Gastroesophageal sphincter (tissue), 4 donors: ENCODE measurements at regions not wholly inside any gene's neighbourhood (a gene's known extent, or its start where the extent isn't known, plus 50 kb on each side); places are given as distances from the start of the nearest gene placed in this dataset.
"Not testable (repeated sequence)": the region's sequence is repeated elsewhere in the genome, so short reads cannot be mapped to it uniquely, and the experiment has no call there.

ENCODE experiments used
- ATAC-seq: fragments of 150-250 bp; one replicate; pipeline ENCODE4 v1.9.1; 2016; ENCODE audit warnings: mild to moderate bottlenecking, moderate library complexity
- H3K27ac ChIP-seq, 4 donors: fragments of 200-600 bp; sonication (generic) in 3 of 4; 1 replicate in 3 of 4; 2 replicates in 1 of 4; pipeline ENCODE4 v1.5.1; 2016 to 2019
- H3K27me3 ChIP-seq: fragments of 200-600 bp; sonication (generic); one replicate; pipeline ENCODE4 v1.5.1; 2019
- H3K36me3 ChIP-seq, 2 donors: fragments of 200-600 bp; sonication (generic); one replicate each; pipeline ENCODE4 v1.5.1; 2019; ENCODE audit warnings: control low read depth in 1 of 2
- H3K4me1 ChIP-seq, 3 donors: fragments of 200-600 bp; sonication (generic); 1 replicate in 2 of 3; 2 replicates in 1 of 3; pipeline ENCODE4 v1.5.1; 2016 to 2019; ENCODE audit warnings: control low read depth in 2 of 3
- H3K4me3 ChIP-seq, 2 donors: fragments of 200-600 bp; sonication (generic); one replicate each; pipeline ENCODE4 v1.5.1; 2019; ENCODE audit warnings: mild to moderate bottlenecking in 1 of 2, moderate library complexity in 1 of 2
- H3K9me3 ChIP-seq, 3 donors: fragments of 200-600 bp; sonication (generic); one replicate each; pipeline ENCODE4 v1.5.1; 2017 to 2019; ENCODE audit warnings: control low read depth in 2 of 3
- EP300 ChIP-seq: sonication (generic); formaldehyde crosslinking; IDR thresholded peaks from one replicate; pipeline ENCODE4 v1.6.1; 2017; ENCODE audit warnings: antibody characterized with exemption, mild to moderate bottlenecking
- POLR2A ChIP-seq, 2 donors: fragments of 450-650 bp; IDR thresholded peaks; one replicate each; pipeline ENCODE4 v1.6.1; 2017; ENCODE audit warnings: antibody characterized with exemption in 2 of 2, mild to moderate bottlenecking in 2 of 2, moderate library complexity in 1 of 2
- POLR2AphosphoS5 ChIP-seq: sonication (generic); formaldehyde crosslinking; IDR thresholded peaks from one replicate; pipeline ENCODE4 v1.6.1; 2017; ENCODE audit warnings: antibody characterized with exemption
- WGBS, 2 donors: methylation state at CpG; one replicate each; pipeline ENCODE4 v1.1.5; 2018; ENCODE audit warnings: low coverage in 1 of 2; 5-methylcytosine and 5-hydroxymethylcytosine counted together
- TF ChIP-seq, protein P1 (sequence below), 4 experiments: fragments of 200-600 bp in 2 of 4; fragments of 450-650 bp in 2 of 4; sonication (generic) in 1 of 4; IDR thresholded peaks; one replicate each; pipeline ENCODE4 v1.5.1; 2017 to 2019; ENCODE audit warnings: antibody characterized with exemption in 4 of 4, mild to moderate bottlenecking in 2 of 4, moderate library complexity in 2 of 4

DNA sequence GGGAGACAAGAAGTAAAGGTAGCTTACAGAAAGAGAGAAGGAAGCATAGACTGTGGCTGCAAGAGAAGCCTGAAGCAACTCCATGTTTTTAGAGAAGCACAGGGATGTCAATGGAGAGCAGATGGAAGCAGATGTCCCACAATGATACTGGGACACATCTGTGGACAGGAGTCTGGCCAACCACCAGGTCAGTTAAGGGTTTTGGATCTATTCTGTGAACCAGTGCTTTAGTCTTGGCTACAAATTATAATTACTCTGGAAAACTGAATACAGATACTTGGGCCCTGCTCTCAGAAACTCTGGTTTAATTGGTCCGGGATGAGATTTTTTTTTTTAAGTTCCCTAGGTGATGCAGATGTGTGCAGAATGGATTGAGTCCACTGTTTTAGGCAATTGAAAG is 592.8 kb downstream of the CSNK1G3 start:
- Histone ChIP-seq H3K4me1 (no peaks in the 10 kb centered on the region), H3K9me3 (no peaks in the 10 kb centered on the region), H3K4me3 (no peak overlapping the region), H3K36me3 (no peaks in the 10 kb centered on the region), H3K27me3 (no peaks in the 10 kb centered on the region), H3K27ac (no peak overlapping the region)
- ATAC-seq: no peak
- no peak for TF ChIP-seq POLR2A (IDR thresholded peaks at IDR 0.05)
- no peak for TF ChIP-seq POLR2AphosphoS5
- no peak for TF ChIP-seq EP300
- TF ChIP-seq, protein P1, sequence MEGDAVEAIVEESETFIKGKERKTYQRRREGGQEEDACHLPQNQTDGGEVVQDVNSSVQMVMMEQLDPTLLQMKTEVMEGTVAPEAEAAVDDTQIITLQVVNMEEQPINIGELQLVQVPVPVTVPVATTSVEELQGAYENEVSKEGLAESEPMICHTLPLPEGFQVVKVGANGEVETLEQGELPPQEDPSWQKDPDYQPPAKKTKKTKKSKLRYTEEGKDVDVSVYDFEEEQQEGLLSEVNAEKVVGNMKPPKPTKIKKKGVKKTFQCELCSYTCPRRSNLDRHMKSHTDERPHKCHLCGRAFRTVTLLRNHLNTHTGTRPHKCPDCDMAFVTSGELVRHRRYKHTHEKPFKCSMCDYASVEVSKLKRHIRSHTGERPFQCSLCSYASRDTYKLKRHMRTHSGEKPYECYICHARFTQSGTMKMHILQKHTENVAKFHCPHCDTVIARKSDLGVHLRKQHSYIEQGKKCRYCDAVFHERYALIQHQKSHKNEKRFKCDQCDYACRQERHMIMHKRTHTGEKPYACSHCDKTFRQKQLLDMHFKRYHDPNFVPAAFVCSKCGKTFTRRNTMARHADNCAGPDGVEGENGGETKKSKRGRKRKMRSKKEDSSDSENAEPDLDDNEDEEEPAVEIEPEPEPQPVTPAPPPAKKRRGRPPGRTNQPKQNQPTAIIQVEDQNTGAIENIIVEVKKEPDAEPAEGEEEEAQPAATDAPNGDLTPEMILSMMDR (IDR thresholded peaks at IDR 0.05): no peak
- 57 to 80% methylated on average over 1 of the region's 1 CpG for WGBS, 2 donors

- no peak for ATAC-seq
- Histone ChIP-seq H3K27me3 (no peaks in the 10 kb centered on the region), H3K9me3 (no peaks in the 10 kb centered on the region), H3K4me1 (no peaks in the 10 kb centered on the region), H3K4me3 (no peak overlapping the region), H3K27ac (no peak overlapping the region), H3K36me3 (no peaks in the 10 kb centered on the region)
- WGBS, 2 donors: 68 to 95% methylated on average over 2 to 3 of the region's 3 CpGs
- no peak for TF ChIP-seq POLR2A (IDR thresholded peaks at IDR 0.05)
- TF ChIP-seq EP300: no peak
- TF ChIP-seq POLR2AphosphoS5: no peak
- TF ChIP-seq, protein P1 (IDR thresholded peaks at IDR 0.05): no peak
Measured at GRCh38 chr5:124104344-124104743, 592.4 kb downstream of the CSNK1G3 start.

GRCh38 chr5:124103671-124104070 is 591.7 kb downstream of the CSNK1G3 start:
- H3K4me3 ChIP-seq: no peak overlapping the region
- TF ChIP-seq, protein P1 (IDR thresholded peaks at IDR 0.05): no peak
- TF ChIP-seq EP300 (no peak), POLR2A (IDR thresholded peaks at IDR 0.05) (no peak), POLR2AphosphoS5 (no peak)
- no peaks in the 10 kb centered on the region for H3K36me3 ChIP-seq
- WGBS, 2 donors: 50% methylated on average over 1 of the region's 1 CpG
- H3K27ac ChIP-seq: no peak overlapping the region
- ATAC-seq: no peak
- no peaks in the 10 kb centered on the region for H3K9me3 ChIP-seq
- H3K4me1 ChIP-seq: no peaks in the 10 kb centered on the region
- no peaks in the 10 kb centered on the region for H3K27me3 ChIP-seq

- not testable (repeated sequence) for ATAC-seq, H3K4me1 ChIP-seq, H3K36me3 ChIP-seq, H3K27me3 ChIP-seq, H3K9me3 ChIP-seq, H3K4me3 ChIP-seq, H3K27ac ChIP-seq
- 83 to 100% methylated on average over 1 to 5 of the region's 5 CpGs for WGBS, 2 donors
Measured at GRCh38 chr5:124103056-124103455, 591.1 kb downstream of the CSNK1G3 start.

- TF ChIP-seq EP300 (no peak), POLR2AphosphoS5 (no peak), POLR2A (IDR thresholded peaks at IDR 0.05) (no peak)
- TF ChIP-seq, protein P1 (IDR thresholded peaks at IDR 0.05): no peak
- 73 to 84% methylated on average over 3 of the region's 3 CpGs for WGBS, 2 donors
- H3K9me3 ChIP-seq: no peaks in the 10 kb centered on the region
- no peaks in the 10 kb centered on the region for H3K4me1 ChIP-seq
- no peaks in the 10 kb centered on the region for H3K36me3 ChIP-seq
- no peak overlapping the region for H3K4me3 ChIP-seq
- ATAC-seq: no peak
- H3K27ac ChIP-seq: no peak overlapping the region
- no peaks in the 10 kb centered on the region for H3K27me3 ChIP-seq
Measured at GRCh38 chr5:124102486-124102885, 590.5 kb downstream of the CSNK1G3 start.

- 100% methylated on average over 1 of the region's 1 CpG for WGBS, 2 donors
- Histone ChIP-seq H3K36me3 (no peaks in the 10 kb centered on the region), H3K4me1 (no peaks in the 10 kb centered on the region), H3K27ac (no peak overlapping the region), H3K9me3 (no peaks in the 10 kb centered on the region), H3K4me3 (no peak overlapping the region), H3K27me3 (no peaks in the 10 kb centered on the region)
- no peak for ATAC-seq
- no peak for TF ChIP-seq POLR2A (IDR thresholded peaks at IDR 0.05)
- no peak for TF ChIP-seq EP300
- TF ChIP-seq, protein P1 (IDR thresholded peaks at IDR 0.05): no peak
- TF ChIP-seq POLR2AphosphoS5: no peak
Measured at GRCh38 chr5:124093658-124094057, 581.7 kb downstream of the CSNK1G3 start.
